ENCODE measurements at regions not wholly inside any gene's neighbourhood (a gene's known extent, or its start where the extent isn't known, plus 50 kb on each side); places are given as distances from the start of the nearest gene placed in this dataset.
"Not testable (repeated sequence)": the region's sequence is repeated elsewhere in the genome, so short reads cannot be mapped to it uniquely, and the experiment has no call there.

DNA sequence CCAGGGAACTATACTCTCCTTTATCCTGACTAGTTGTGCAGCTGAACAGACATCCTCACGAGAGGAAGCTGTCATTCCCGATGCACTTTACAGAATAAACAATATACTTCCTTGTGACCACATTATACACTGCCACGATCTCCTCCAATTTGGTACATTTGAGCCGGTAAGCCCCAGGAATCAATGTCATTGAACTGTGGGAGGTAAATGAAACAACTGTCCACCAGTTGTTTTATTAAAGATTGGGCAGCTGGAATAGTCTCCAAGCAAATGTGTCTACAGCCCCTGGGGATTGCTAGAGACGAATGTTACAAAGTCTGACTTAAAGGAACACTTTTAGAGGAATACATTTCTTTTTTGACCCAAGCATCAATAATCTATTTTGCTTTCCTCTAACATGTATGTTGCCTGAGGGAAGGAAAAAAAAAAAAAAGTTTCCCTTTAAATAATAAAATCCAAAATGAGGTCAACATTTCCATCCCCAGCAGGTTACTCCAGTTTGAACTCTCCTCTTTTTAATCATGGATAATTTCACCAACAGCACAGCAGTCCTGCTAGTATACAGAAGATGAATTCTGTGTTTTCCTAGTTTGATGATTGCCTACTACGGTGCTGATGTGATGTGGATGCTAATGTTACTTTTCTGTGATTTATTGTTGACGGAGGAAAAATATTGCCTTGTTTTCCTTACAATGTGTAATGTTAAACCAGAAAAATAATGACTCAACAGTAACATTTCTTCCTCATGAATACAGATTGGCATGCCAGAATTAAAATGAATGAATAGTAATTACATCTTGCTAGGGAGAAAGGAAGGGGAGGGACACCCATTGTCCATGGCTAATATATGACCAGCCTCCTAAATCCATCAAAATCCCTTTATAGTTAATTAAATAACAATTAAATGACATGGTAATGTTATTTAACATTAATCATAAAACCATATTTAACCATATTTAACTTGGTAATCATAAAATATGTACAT is 360.9 kb downstream of the NEBL start:
- Histone ChIP-seq H3K9ac (ENCODE audit: insufficient read length) (no peak overlapping the region), H3K36me3 (ENCODE audit: insufficient read depth, low read length) (no peaks in the 10 kb centered on the region), H3K27ac (no peak overlapping the region), H3K9me3 (ENCODE audit: low read depth, low read length) (no peaks in the 10 kb centered on the region), H3K4me3 (no peak overlapping the region)
- TF ChIP-seq FOXP2 (optimal IDR thresholded peaks at IDR 0.05; ENCODE audit: control extremely low read depth, extremely low read length, insufficient read depth): no peak
- TF ChIP-seq EZH2 (IDR thresholded peaks at IDR 0.05): no peak
- TF ChIP-seq POLR2AphosphoS5 (IDR thresholded peaks at IDR 0.05; ENCODE audit: borderline replicate concordance, low read depth, low read length): no peak
- no peak for DNase-seq (ENCODE audit: low read depth, low spot score)

GRCh38 chr10:20531241-20531883 is 365.7 kb downstream of the NEBL start:
- not testable (repeated sequence) for DNase-seq (ENCODE audit: low read depth, low spot score); H3K9me3 ChIP-seq (ENCODE audit: low read depth, low read length); H3K9ac ChIP-seq (ENCODE audit: insufficient read length); H3K4me3 ChIP-seq; H3K36me3 ChIP-seq (ENCODE audit: insufficient read depth, low read length); H3K27ac ChIP-seq

DNA sequence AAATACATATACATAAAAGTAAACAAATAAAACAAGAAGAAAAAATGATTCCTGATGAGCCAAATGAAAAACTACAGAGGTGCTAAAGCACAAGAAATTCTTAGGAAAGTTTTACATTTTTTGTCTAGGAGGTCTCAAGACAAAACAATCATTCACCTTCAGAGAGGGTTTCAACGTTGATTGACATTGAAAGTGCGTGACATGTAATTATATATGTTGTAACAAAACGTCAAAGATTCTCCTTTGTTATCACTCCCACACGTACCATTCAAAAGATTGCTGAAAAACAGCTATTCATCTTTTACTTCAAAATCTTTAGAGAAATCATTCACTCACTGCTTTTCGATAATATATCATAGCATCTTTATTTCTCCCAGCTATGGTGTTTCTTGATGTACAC is 375.9 kb downstream of the NEBL start:
- H3K27ac ChIP-seq: no peak overlapping the region
- no peak overlapping the region for H3K9ac ChIP-seq (ENCODE audit: insufficient read length)
- no peaks in the 10 kb centered on the region for H3K9me3 ChIP-seq (ENCODE audit: low read depth, low read length)
- TF ChIP-seq EZH2 (IDR thresholded peaks at IDR 0.05) (no peak), POLR2AphosphoS5 (IDR thresholded peaks at IDR 0.05; ENCODE audit: borderline replicate concordance, low read depth, low read length) (no peak)
- no peak for DNase-seq (ENCODE audit: low read depth, low spot score)
- H3K4me3 ChIP-seq: no peak overlapping the region
- no peaks in the 10 kb centered on the region for H3K36me3 ChIP-seq (ENCODE audit: insufficient read depth, low read length)

- DNase-seq (ENCODE audit: low read depth, low spot score): no peak
- Histone ChIP-seq H3K4me3 (no peak overlapping the region), H3K27ac (no peak overlapping the region), H3K9me3 (ENCODE audit: low read depth, low read length) (no peaks in the 10 kb centered on the region), H3K9ac (ENCODE audit: insufficient read length) (no peak overlapping the region), H3K36me3 (ENCODE audit: insufficient read depth, low read length) (no peaks in the 10 kb centered on the region)
- no peak for TF ChIP-seq POLR2AphosphoS5 (IDR thresholded peaks at IDR 0.05; ENCODE audit: borderline replicate concordance, low read depth, low read length)
- no peak for TF ChIP-seq EZH2 (IDR thresholded peaks at IDR 0.05)
- TF ChIP-seq FOXP2 (optimal IDR thresholded peaks at IDR 0.05; ENCODE audit: control extremely low read depth, extremely low read length, insufficient read depth): no peak
These were observed 381.5 kb downstream of the NEBL start for GRCh38 chr10:20515654-20516053.

GRCh38 chr10:20512631-20513030 is 384.5 kb downstream of the NEBL start:
- Histone ChIP-seq H3K36me3 (ENCODE audit: insufficient read depth, low read length) (no peaks in the 10 kb centered on the region), H3K4me3 (no peak overlapping the region), H3K27ac (no peak overlapping the region), H3K9ac (ENCODE audit: insufficient read length) (no peak overlapping the region), H3K9me3 (ENCODE audit: low read depth, low read length) (no peaks in the 10 kb centered on the region)
- TF ChIP-seq EZH2 (IDR thresholded peaks at IDR 0.05) (no peak), POLR2AphosphoS5 (IDR thresholded peaks at IDR 0.05; ENCODE audit: borderline replicate concordance, low read depth, low read length) (no peak), FOXP2 (optimal IDR thresholded peaks at IDR 0.05; ENCODE audit: control extremely low read depth, extremely low read length, insufficient read depth) (no peak)
- DNase-seq (ENCODE audit: low read depth, low spot score): no peak

GRCh38 chr10:20508921-20509320 is 388.2 kb downstream of the NEBL start:
- DNase-seq (ENCODE audit: low read depth, low spot score): no peak
- Histone ChIP-seq H3K9me3 (ENCODE audit: low read depth, low read length) (no peaks in the 10 kb centered on the region), H3K27ac (no peak overlapping the region), H3K9ac (ENCODE audit: insufficient read length) (no peak overlapping the region), H3K36me3 (ENCODE audit: insufficient read depth, low read length) (no peaks in the 10 kb centered on the region), H3K4me3 (no peak overlapping the region)
- TF ChIP-seq FOXP2 (optimal IDR thresholded peaks at IDR 0.05; ENCODE audit: control extremely low read depth, extremely low read length, insufficient read depth) (no peak), POLR2AphosphoS5 (IDR thresholded peaks at IDR 0.05; ENCODE audit: borderline replicate concordance, low read depth, low read length) (no peak), EZH2 (IDR thresholded peaks at IDR 0.05) (no peak)

- TF ChIP-seq FOXP2 (optimal IDR thresholded peaks at IDR 0.05; ENCODE audit: control extremely low read depth, extremely low read length, insufficient read depth): no peak
- TF ChIP-seq EZH2 (IDR thresholded peaks at IDR 0.05): no peak
- no peak for TF ChIP-seq POLR2AphosphoS5 (IDR thresholded peaks at IDR 0.05; ENCODE audit: borderline replicate concordance, low read depth, low read length)
These were observed 394.1 kb downstream of the NEBL start for GRCh38 chr10:20502903-20503585.

GRCh38 chr10:20494474-20494873 is 402.6 kb downstream of the NEBL start:
- no peaks in the 10 kb centered on the region for H3K36me3 ChIP-seq (ENCODE audit: insufficient read depth, low read length)
- no peaks in the 10 kb centered on the region for H3K9me3 ChIP-seq (ENCODE audit: low read depth, low read length)
- H3K4me3 ChIP-seq: no peak overlapping the region
- H3K27ac ChIP-seq: no peak overlapping the region
- H3K9ac ChIP-seq (ENCODE audit: insufficient read length): no peak overlapping the region
- no peak for TF ChIP-seq POLR2AphosphoS5 (IDR thresholded peaks at IDR 0.05; ENCODE audit: borderline replicate concordance, low read depth, low read length)
- TF ChIP-seq EZH2 (IDR thresholded peaks at IDR 0.05): no peak
- TF ChIP-seq FOXP2 (optimal IDR thresholded peaks at IDR 0.05; ENCODE audit: control extremely low read depth, extremely low read length, insufficient read depth): no peak
- DNase-seq (ENCODE audit: low read depth, low spot score): no peak

More at GRCh38 chr10:20502903-20503585, 394.1 kb downstream of the NEBL start:
- H3K9ac ChIP-seq (ENCODE audit: insufficient read length): no peak overlapping the region
- DNase-seq (ENCODE audit: low read depth, low spot score): no peak
- no peak overlapping the region for H3K27ac ChIP-seq
- no peak overlapping the region for H3K4me3 ChIP-seq
- no peaks in the 10 kb centered on the region for H3K36me3 ChIP-seq (ENCODE audit: insufficient read depth, low read length)
- no peaks in the 10 kb centered on the region for H3K9me3 ChIP-seq (ENCODE audit: low read depth, low read length)
